Aorta (tissue), 5 donors: ENCODE measurements at regions not wholly inside any gene's neighbourhood (a gene's known extent, or its start where the extent isn't known, plus 50 kb on each side); places are given as distances from the start of the nearest gene placed in this dataset.
"Not testable (repeated sequence)": the region's sequence is repeated elsewhere in the genome, so short reads cannot be mapped to it uniquely, and the experiment has no call there.

Source experiments
- ATAC-seq: fragments of 200-7000 bp; cut with Tn5 transposase; one replicate; pipeline ENCODE4 v1.9.1; 2022; ENCODE audit warnings: moderate library complexity; ENCODE audit not compliant: low FRiP score
- DNase-seq, 2 donors: peaks; one replicate each; pipeline ENCODE4 v3.0.0-alpha.2; 2020
- H3K27ac ChIP-seq, 2 donors: one replicate each; pipeline ENCODE4 v1.5.1; 2013; ENCODE audit warnings: low read length in 2 of 2, mild to moderate bottlenecking in 2 of 2, moderate library complexity in 2 of 2, control low read depth in 1 of 2, inconsistent platforms in 1 of 2, low read depth in 1 of 2
- H3K27me3 ChIP-seq, 2 donors: one replicate each; pipeline ENCODE4 v1.6.1; 2013; ENCODE audit warnings: control low read depth in 1 of 2, low read length in 1 of 2, mild to moderate bottlenecking in 1 of 2, moderate library complexity in 1 of 2; ENCODE audit not compliant: insufficient read depth in 2 of 2, control insufficient read depth in 1 of 2
- H3K36me3 ChIP-seq, 2 donors: one replicate each; pipeline ENCODE4 v1.6.1; 2013; ENCODE audit warnings: control low read depth in 1 of 2, low read length in 1 of 2, mild to moderate bottlenecking in 1 of 2; ENCODE audit not compliant: insufficient read depth in 2 of 2, control insufficient read depth in 1 of 2
- H3K4me1 ChIP-seq, 2 donors: one replicate each; pipeline ENCODE4 v1.6.1; 2013; ENCODE audit warnings: low read length in 2 of 2, control low read depth in 1 of 2, mild to moderate bottlenecking in 1 of 2, moderate library complexity in 1 of 2; ENCODE audit not compliant: insufficient read depth in 2 of 2, control insufficient read depth in 1 of 2
- H3K4me3 ChIP-seq, 2 donors: one replicate each; pipeline ENCODE4 v1.5.1; 2013; ENCODE audit warnings: low read length in 2 of 2, control low read depth in 1 of 2, mild to moderate bottlenecking in 1 of 2
- H3K9me3 ChIP-seq: one replicate; pipeline ENCODE4 v1.6.1; 2013; ENCODE audit warnings: mild to moderate bottlenecking, low read length; ENCODE audit not compliant: control insufficient read depth
- WGBS, 2 donors: extraction: QIAGEN DNeasy Blood & Tissue Kit; methylation state at CpG; one replicate each; pipeline ENCODE4 v1.1.7; 2013; 5-methylcytosine and 5-hydroxymethylcytosine counted together
- intact Hi-C, 2 donors: fragments of 100-400 bp; cut with DNase I; formaldehyde crosslinking; loops; one replicate each; pipeline versions ENCODE4 v1.14.2 to v1.15.0; 2022
- donor health status: healthy with polysubstance abuse.
- donor health status: Bipolar disorder and iron deficiency.
- donor health status: DM: no; HTN: no; CAD: no.
- donor health status: DM: no; HTN: no; CAD: no.
- donor health status: DM: yes; HTN: yes; CAD: no.

DNA sequence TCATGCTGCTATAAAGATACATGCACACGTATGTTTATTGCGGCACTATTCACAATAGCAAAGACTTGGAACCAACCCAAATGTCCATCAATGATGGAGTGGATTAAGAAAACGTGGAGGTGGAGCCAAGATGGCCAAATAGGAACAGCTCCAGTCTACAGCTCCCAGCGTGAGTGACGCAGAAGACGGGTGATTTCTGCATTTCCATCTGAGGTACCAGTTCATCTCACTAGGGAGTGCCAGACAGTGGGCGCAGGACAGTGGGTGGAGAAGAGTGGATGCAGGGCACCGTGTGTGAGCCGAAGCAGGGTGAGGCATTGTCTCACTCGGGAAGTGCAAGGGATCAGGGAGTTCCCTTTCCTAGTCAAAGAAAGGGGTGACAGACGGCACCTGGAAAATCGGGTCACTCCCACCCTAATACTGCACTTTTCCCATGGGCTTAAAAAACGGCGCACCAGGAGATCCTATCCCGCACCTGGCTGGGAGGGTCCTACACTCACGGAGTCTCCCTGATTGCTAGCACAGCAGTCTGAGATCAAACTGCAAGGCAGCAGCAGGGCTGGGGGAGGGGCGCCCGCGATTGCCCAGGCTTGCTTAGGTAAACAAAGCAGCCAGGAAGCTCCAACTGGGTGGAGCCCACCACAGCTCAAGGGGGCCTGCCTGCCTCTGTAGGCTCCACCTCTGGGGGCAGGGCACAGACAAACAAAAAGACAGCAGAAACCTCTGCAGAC is 435.5 kb upstream of the PIK3R1 start:
- intact Hi-C loops, DNase-seq, H3K27me3 ChIP-seq, H3K9me3 ChIP-seq, H3K27ac ChIP-seq, H3K36me3 ChIP-seq, ATAC-seq, H3K4me1 ChIP-seq, H3K4me3 ChIP-seq: not testable (repeated sequence)
- WGBS, 2 donors: 81 to 82% methylated on average over 19 of the region's 19 CpGs

DNA sequence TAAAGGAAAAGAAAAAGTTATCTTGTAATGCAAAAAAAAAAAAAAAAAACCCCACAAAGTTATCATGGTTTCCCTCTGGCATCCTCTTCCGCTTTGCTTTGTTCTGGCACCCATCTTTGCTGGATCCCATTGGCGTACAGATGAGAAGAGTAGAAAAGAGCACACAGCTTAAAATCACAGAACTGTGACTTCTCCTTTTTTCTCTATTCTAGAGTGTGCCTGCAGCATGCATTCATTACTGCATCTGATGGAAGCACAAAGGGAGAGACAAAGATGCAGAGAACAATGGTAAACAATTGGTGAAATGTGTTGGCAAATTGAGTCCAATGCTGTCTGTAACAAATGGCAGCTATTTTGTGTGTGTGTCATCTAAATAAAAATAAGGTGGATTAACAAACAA is 440.8 kb upstream of the PIK3R1 start:
- H3K9me3 ChIP-seq: no peaks in the 10 kb centered on the region
- no peak overlapping the region for H3K4me3 ChIP-seq
- no peak overlapping the region for H3K27ac ChIP-seq
- H3K4me1 ChIP-seq: no peaks in the 10 kb centered on the region
- WGBS, 2 donors: 88 to 93% methylated on average over 2 of the region's 2 CpGs
- intact Hi-C loops: no loop called here
- no peaks in the 10 kb centered on the region for H3K36me3 ChIP-seq
- H3K27me3 ChIP-seq: no peaks in the 10 kb centered on the region
- DNase-seq (no peak), ATAC-seq (no peak)

DNA sequence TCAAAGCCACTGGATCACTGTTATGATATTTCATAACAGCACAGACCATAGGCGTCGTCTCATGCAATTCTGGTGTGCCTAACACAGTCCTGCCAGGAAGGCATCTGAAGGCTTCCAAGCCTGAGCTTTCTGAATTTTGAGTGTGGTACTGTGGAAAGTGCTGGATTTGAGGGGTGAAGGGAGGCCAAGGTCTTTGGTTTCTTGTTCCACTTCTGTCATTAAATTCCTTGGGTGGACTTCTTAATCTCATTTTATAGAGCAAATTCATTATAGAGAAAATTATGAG is 441.3 kb upstream of the PIK3R1 start:
- ATAC-seq (peak; percentile 52), DNase-seq (no peak)
- WGBS, 2 donors: 6 to 12% methylated on average over 2 of the region's 2 CpGs
- intact Hi-C loops: no loop called here
- no peaks in the 10 kb centered on the region for H3K9me3 ChIP-seq
- H3K4me3 ChIP-seq: no peak overlapping the region
- H3K36me3 ChIP-seq: no peaks in the 10 kb centered on the region
- H3K4me1 ChIP-seq: no peaks in the 10 kb centered on the region
- H3K27me3 ChIP-seq: no peaks in the 10 kb centered on the region
- no peak overlapping the region for H3K27ac ChIP-seq

DNA sequence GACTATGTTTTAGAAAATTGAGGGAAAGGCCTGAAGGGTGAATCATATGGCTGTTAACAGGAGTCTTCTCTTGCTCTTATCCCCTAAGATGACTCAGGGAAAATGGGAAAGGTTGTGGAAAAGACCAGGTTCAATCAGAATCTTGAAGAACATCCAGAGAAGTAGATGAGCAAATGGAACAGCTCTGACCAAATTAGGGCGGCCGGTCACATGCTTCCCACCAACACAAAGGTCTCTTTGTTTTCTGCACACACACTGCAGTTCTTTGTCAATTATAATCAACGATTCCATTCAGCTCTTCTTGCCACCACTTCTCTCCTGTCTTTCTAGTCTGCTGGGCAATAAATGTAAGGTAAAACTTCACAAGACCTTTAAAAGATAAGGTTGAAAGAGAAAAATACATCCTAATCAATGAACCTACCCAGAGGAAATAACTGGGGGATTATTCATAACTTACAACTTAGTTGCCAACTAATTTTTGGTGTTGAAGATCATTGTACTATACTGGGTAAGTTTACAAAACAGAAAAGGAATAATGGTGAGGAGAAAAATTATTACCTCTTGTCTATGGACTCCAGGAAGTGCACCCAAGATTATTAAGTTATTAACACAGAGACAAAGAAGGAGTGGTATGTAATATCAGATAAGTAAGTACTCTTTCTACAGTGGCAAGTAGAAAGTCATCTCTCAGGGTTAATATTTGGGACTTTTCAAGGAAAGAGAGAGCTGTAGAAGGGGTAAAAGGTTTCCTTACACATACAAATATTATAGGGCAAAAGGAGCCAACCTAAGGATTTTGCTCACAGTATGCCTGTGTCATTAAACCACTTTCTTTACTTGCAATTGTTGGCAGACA is 441.9 kb upstream of the PIK3R1 start:
- DNase-seq (no peak), ATAC-seq (no peak)
- Histone ChIP-seq H3K4me1 (no peaks in the 10 kb centered on the region), H3K9me3 (no peaks in the 10 kb centered on the region), H3K27me3 (no peaks in the 10 kb centered on the region), H3K36me3 (no peaks in the 10 kb centered on the region), H3K27ac (no peak overlapping the region), H3K4me3 (no peak overlapping the region)
- WGBS, 2 donors: 82 to 83% methylated on average over 3 of the region's 3 CpGs
- intact Hi-C loops: no loop called here

DNA sequence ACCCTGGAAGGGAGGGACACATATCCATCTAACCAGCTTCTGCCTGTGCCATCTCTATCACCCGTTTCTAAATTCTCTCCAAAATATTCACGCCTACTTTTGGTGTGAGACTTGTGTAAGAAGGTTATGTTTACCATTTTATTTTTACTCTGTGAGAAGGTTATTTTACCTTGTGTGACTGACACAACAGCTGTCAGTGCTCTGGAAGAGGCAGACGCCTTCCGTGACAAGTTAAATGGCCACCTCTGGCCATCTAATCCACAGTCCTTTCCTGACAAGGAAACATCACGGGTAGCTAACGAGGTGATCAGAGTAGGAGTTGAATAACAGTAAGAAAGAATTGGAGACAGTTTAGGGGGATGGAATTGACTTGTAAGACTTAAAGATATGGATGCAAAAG is 443.8 kb upstream of the PIK3R1 start:
- Histone ChIP-seq H3K27ac (no peak overlapping the region), H3K36me3 (no peaks in the 10 kb centered on the region), H3K27me3 (no peaks in the 10 kb centered on the region), H3K4me3 (no peak overlapping the region), H3K9me3 (no peaks in the 10 kb centered on the region), H3K4me1 (no peaks in the 10 kb centered on the region)
- intact Hi-C loops: no loop called here
- no peak for DNase-seq
- no peak for ATAC-seq
- 87 to 92% methylated on average over 6 of the region's 6 CpGs for WGBS, 2 donors

DNA sequence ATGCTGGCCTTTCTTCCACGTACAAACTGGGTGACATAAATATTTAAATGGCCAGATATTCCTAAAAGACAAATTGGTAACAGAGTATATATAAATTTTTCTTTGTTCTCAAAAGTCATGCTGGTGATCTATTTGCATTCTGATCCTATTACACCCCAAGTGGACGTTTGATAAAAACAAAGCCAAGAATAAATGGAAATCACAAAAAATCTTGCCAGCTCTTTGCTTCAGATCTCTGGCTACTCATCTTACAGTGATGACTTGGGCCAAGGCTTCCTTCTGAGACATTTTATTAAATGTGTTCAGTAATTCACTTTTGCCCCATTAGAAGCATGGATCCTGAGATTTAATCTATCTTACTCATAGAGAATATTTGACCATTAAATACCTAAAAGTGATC is 444.3 kb upstream of the PIK3R1 start:
- Histone ChIP-seq H3K27ac (no peak overlapping the region), H3K4me1 (no peaks in the 10 kb centered on the region), H3K27me3 (no peaks in the 10 kb centered on the region), H3K9me3 (no peaks in the 10 kb centered on the region), H3K4me3 (no peak overlapping the region), H3K36me3 (no peaks in the 10 kb centered on the region)
- no peak for DNase-seq
- ATAC-seq: no peak
- intact Hi-C loops: no loop called here
- 44 to 46% methylated on average over 2 of the region's 2 CpGs for WGBS, 2 donors

DNA sequence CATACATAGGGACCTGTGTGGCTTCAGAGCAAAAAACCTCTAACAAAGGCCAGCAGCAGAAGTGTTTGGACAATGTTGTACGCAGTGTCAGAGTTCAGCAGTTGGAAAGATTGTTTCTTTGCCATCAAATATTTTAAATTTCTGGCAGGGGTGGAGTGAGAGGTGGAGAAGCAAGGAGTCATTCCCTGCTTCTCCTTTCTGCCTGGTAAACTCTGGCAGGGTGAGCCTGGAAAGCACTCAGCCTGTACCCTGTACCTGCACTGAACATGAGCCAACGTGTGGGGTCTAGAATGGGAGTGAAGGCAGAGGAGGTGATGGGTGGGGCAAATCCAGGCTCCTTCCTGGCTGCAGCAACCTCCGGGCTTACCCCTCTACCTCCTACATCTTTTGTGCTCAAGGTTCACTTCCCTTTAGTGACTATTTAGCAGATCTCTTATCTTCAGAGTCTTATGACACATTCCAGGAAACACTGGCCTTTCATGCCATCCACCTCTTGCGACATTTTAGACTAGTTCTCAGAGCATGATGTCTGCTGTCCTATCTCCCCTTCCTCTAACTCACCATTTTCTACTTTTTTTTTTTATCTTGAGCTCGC is 445.0 kb upstream of the PIK3R1 start:
- Histone ChIP-seq H3K27ac (no peak overlapping the region), H3K4me3 (no peak overlapping the region), H3K9me3 (no peaks in the 10 kb centered on the region), H3K4me1 (no peaks in the 10 kb centered on the region), H3K27me3 (no peaks in the 10 kb centered on the region), H3K36me3 (no peaks in the 10 kb centered on the region)
- ATAC-seq (no peak), DNase-seq (no peak)
- intact Hi-C loops: no loop called here
- 81 to 89% methylated on average over 5 of the region's 5 CpGs for WGBS, 2 donors

DNA sequence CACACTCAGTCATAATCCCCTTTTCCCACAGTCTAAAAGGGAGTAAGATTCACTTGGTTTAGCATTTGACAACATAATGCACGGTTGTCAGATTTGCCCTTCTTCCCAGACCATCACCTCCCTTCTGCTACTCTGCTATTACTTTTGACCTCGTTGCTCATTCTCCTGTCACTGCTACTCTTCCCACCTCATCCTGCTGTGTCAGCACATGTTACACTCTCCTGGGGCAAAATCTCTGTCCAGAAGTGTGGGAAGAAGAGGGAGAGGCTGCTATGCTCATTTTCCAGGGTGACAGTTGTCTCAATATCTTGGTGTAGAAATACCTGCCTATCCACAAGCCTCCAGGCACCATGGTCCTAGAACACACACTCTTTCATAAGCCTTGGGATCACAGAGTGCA is 449.9 kb upstream of the PIK3R1 start:
- DNase-seq (no peak), ATAC-seq (no peak)
- intact Hi-C loops: no loop called here
- Histone ChIP-seq H3K27me3 (no peaks in the 10 kb centered on the region), H3K9me3 (no peaks in the 10 kb centered on the region), H3K4me1 (no peaks in the 10 kb centered on the region), H3K4me3 (no peak overlapping the region), H3K27ac (no peak overlapping the region), H3K36me3 (no peaks in the 10 kb centered on the region)
- WGBS, 2 donors: 79 to 82% methylated on average over 2 of the region's 2 CpGs

DNA sequence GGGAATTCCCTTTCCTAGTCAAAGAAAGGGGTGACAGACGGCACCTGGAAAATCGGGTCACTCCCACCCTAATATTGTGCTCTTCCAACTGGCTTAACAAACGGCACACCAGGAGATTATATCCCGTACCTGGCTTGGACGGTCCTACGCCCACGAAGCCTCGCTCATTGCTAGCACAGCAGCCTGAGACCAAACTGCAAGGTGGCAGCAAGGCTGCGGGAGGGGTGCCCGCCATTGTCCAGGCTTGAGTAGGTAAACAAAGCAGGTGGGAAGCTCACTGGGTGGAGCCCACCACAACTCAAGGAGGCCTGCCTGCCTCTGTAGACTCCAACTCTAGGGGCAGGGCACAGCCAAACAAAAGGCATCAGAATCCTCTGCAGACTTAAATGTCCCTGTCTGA is 457.8 kb upstream of the PIK3R1 start:
- H3K27ac ChIP-seq, H3K4me1 ChIP-seq, ATAC-seq, H3K4me3 ChIP-seq, H3K36me3 ChIP-seq, H3K9me3 ChIP-seq, H3K27me3 ChIP-seq, intact Hi-C loops, DNase-seq: not testable (repeated sequence)
- WGBS, 2 donors: 97 to 98% methylated on average over 10 of the region's 10 CpGs
